ENCODE measurements at regions not wholly inside any gene's neighbourhood (a gene's known extent, or its start where the extent isn't known, plus 50 kb on each side); places are given as distances from the start of the nearest gene placed in this dataset.

- H3K36me3 Mint-ChIP-seq (ENCODE audit: insufficient read depth), result no peaks in the 10 kb centered on the region
- DNase-seq (no peak), ATAC-seq (replicated peaks) (peak; percentile 26)
- no peaks in the 10 kb centered on the region for H3K9me3 Mint-ChIP-seq
- no peaks in the 10 kb centered on the region for H3K27me3 Mint-ChIP-seq
- no peak overlapping the region for H3K27ac Mint-ChIP-seq
- H3K4me3 Mint-ChIP-seq, result no peak overlapping the region
- no peaks in the 10 kb centered on the region for H3K4me1 Mint-ChIP-seq (ENCODE audit: low read depth in 2 of 2)
These were observed 153.9 kb downstream of the KDR start for GRCh38 chr4:54971474-54971950.

GRCh38 chr4:54967289-54967688 is 158.1 kb downstream of the KDR start:
- Mint-ChIP-seq H3K27me3 (no peaks in the 10 kb centered on the region), H3K36me3 (ENCODE audit: insufficient read depth) (no peaks in the 10 kb centered on the region), H3K9me3 (no peaks in the 10 kb centered on the region), H3K27ac (no peak overlapping the region), H3K4me3 (no peak overlapping the region), H3K4me1 (ENCODE audit: low read depth in 2 of 2) (no peaks in the 10 kb centered on the region)
- DNase-seq, result no peak
- no peak for ATAC-seq (replicated peaks)

- Mint-ChIP-seq H3K4me3 (no peak overlapping the region), H3K4me1 (ENCODE audit: low read depth in 2 of 2) (peaks cover 0 to 12% of the 10 kb centered on the region in 2 donors), H3K27ac (no peak overlapping the region), H3K36me3 (ENCODE audit: insufficient read depth) (no peaks in the 10 kb centered on the region), H3K27me3 (no peaks in the 10 kb centered on the region), H3K9me3 (no peaks in the 10 kb centered on the region)
- ATAC-seq (replicated peaks) (peak; percentile 40), DNase-seq (no peak)
These were observed 163.9 kb downstream of the KDR start for GRCh38 chr4:54961357-54961975.

GRCh38 chr4:54959651-54960116 is 165.7 kb downstream of the KDR start:
- ATAC-seq (replicated peaks) (no peak), DNase-seq (no peak)
- peaks cover 0 to 12% of the 10 kb centered on the region in 2 donors for H3K4me1 Mint-ChIP-seq (ENCODE audit: low read depth in 2 of 2)
- H3K4me3 Mint-ChIP-seq, result no peak overlapping the region
- no peaks in the 10 kb centered on the region for H3K9me3 Mint-ChIP-seq
- no peaks in the 10 kb centered on the region for H3K27me3 Mint-ChIP-seq
- no peak overlapping the region for H3K27ac Mint-ChIP-seq
- H3K36me3 Mint-ChIP-seq (ENCODE audit: insufficient read depth), result no peaks in the 10 kb centered on the region

- H3K9me3 Mint-ChIP-seq, result peaks cover 0 to 2% of the 10 kb centered on the region in 2 donors
- no peak overlapping the region for H3K27ac Mint-ChIP-seq
- no peak for ATAC-seq (replicated peaks)
- no peak overlapping the region for H3K4me3 Mint-ChIP-seq
- no peaks in the 10 kb centered on the region for H3K27me3 Mint-ChIP-seq
- H3K36me3 Mint-ChIP-seq (ENCODE audit: insufficient read depth), result no peaks in the 10 kb centered on the region
- no peak for DNase-seq
- peaks cover 0 to 12% of the 10 kb centered on the region in 2 donors for H3K4me1 Mint-ChIP-seq (ENCODE audit: low read depth in 2 of 2)
These were observed 166.3 kb downstream of the KDR start for GRCh38 chr4:54959131-54959530.

GRCh38 chr4:54958236-54958635 is 167.2 kb downstream of the KDR start:
- H3K36me3 Mint-ChIP-seq (ENCODE audit: insufficient read depth), result no peaks in the 10 kb centered on the region
- no peaks in the 10 kb centered on the region for H3K27me3 Mint-ChIP-seq
- H3K27ac Mint-ChIP-seq, result peak overlapping the region in 1 of 2 donors; percentile 4
- H3K9me3 Mint-ChIP-seq, result peaks cover 0 to 2% of the 10 kb centered on the region in 2 donors
- ATAC-seq (replicated peaks), result peak; percentile 87
- H3K4me1 Mint-ChIP-seq (ENCODE audit: low read depth in 2 of 2), result peaks cover 0 to 12% of the 10 kb centered on the region in 2 donors
- peak overlapping the region in 1 of 2 donors; percentile 31 for H3K4me3 Mint-ChIP-seq
- peak in 2 of 3 experiments; percentile 3 to 6 for DNase-seq

- Mint-ChIP-seq H3K36me3 (ENCODE audit: insufficient read depth) (no peaks in the 10 kb centered on the region), H3K4me3 (no peak overlapping the region), H3K27me3 (no peaks in the 10 kb centered on the region), H3K27ac (no peak overlapping the region), H3K9me3 (peaks cover 0 to 5% of the 10 kb centered on the region in 2 donors), H3K4me1 (ENCODE audit: low read depth in 2 of 2) (peaks cover 0 to 6% of the 10 kb centered on the region in 2 donors)
- DNase-seq (no peak), ATAC-seq (replicated peaks) (no peak)
These were observed 170.6 kb downstream of the KDR start for GRCh38 chr4:54954656-54955388.

GRCh38 chr4:54946741-54947140 is 178.7 kb downstream of the KDR start:
- ATAC-seq (replicated peaks) (no peak), DNase-seq (no peak)
- Mint-ChIP-seq H3K9me3 (peaks cover 0 to 4% of the 10 kb centered on the region in 2 donors), H3K4me1 (ENCODE audit: low read depth in 2 of 2) (peaks cover 4 to 9% of the 10 kb centered on the region in 2 donors), H3K36me3 (ENCODE audit: insufficient read depth) (no peaks in the 10 kb centered on the region), H3K4me3 (no peak overlapping the region), H3K27me3 (no peaks in the 10 kb centered on the region), H3K27ac (no peak overlapping the region)

- Mint-ChIP-seq H3K36me3 (ENCODE audit: insufficient read depth) (no peaks in the 10 kb centered on the region), H3K4me3 (no peak overlapping the region), H3K27ac (peak overlapping the region in 1 of 2 donors; percentile 3), H3K4me1 (ENCODE audit: low read depth in 2 of 2) (peaks cover 8 to 13% of the 10 kb centered on the region in 2 donors), H3K9me3 (peaks cover 0 to 2% of the 10 kb centered on the region in 2 donors), H3K27me3 (no peaks in the 10 kb centered on the region)
- DNase-seq (no peak), ATAC-seq (replicated peaks) (no peak)
These were observed 179.6 kb downstream of the KDR start for GRCh38 chr4:54945838-54946237.

- Mint-ChIP-seq H3K4me1 (ENCODE audit: low read depth in 2 of 2) (peaks cover 8 to 13% of the 10 kb centered on the region in 2 donors), H3K27ac (peak overlapping the region in 1 of 2 donors; percentile 87), H3K9me3 (peaks cover 0 to 4% of the 10 kb centered on the region in 2 donors), H3K4me3 (peak overlapping the region in 1 of 2 donors; percentile 38), H3K36me3 (ENCODE audit: insufficient read depth) (no peaks in the 10 kb centered on the region), H3K27me3 (no peaks in the 10 kb centered on the region)
- DNase-seq (peak in 2 of 3 experiments; percentile 16 to 25), ATAC-seq (replicated peaks) (peak; percentile 91)
These were observed 182.7 kb downstream of the KDR start for GRCh38 chr4:54942721-54943120.

- H3K4me1 Mint-ChIP-seq (ENCODE audit: low read depth in 2 of 2), result peaks cover 8 to 13% of the 10 kb centered on the region in 2 donors
- ATAC-seq (replicated peaks), result peak; percentile 82
- H3K27me3 Mint-ChIP-seq, result no peaks in the 10 kb centered on the region
- peaks cover 0 to 4% of the 10 kb centered on the region in 2 donors for H3K9me3 Mint-ChIP-seq
- peak overlapping the region; percentile 38 to 58 for H3K4me3 Mint-ChIP-seq
- H3K27ac Mint-ChIP-seq, result peak overlapping the region in 1 of 2 donors; percentile 87
- peak; percentile 1 to 33 (median 29) for DNase-seq
- no peaks in the 10 kb centered on the region for H3K36me3 Mint-ChIP-seq (ENCODE audit: insufficient read depth)
These were observed 183.3 kb downstream of the KDR start for GRCh38 chr4:54941994-54942552.

GRCh38 chr4:54940996-54941865 is 184.2 kb downstream of the KDR start:
- no peaks in the 10 kb centered on the region for H3K36me3 Mint-ChIP-seq (ENCODE audit: insufficient read depth)
- peaks cover 0 to 4% of the 10 kb centered on the region in 2 donors for H3K9me3 Mint-ChIP-seq
- DNase-seq, result no peak
- H3K27ac Mint-ChIP-seq, result peak overlapping the region in 1 of 2 donors; percentile 87
- ATAC-seq (replicated peaks), result no peak
- H3K27me3 Mint-ChIP-seq, result no peaks in the 10 kb centered on the region
- peaks cover 8 to 13% of the 10 kb centered on the region in 2 donors for H3K4me1 Mint-ChIP-seq (ENCODE audit: low read depth in 2 of 2)
- H3K4me3 Mint-ChIP-seq, result peak overlapping the region; percentile 38 to 58

- H3K4me3 Mint-ChIP-seq, result no peak overlapping the region
- H3K4me1 Mint-ChIP-seq (ENCODE audit: low read depth in 2 of 2), result peaks cover 7 to 8% of the 10 kb centered on the region in 2 donors
- H3K36me3 Mint-ChIP-seq (ENCODE audit: insufficient read depth), result no peaks in the 10 kb centered on the region
- DNase-seq, result no peak
- no peak for ATAC-seq (replicated peaks)
- H3K27me3 Mint-ChIP-seq, result no peaks in the 10 kb centered on the region
- H3K9me3 Mint-ChIP-seq, result peaks cover 0 to 2% of the 10 kb centered on the region in 2 donors
- H3K27ac Mint-ChIP-seq, result no peak overlapping the region
These were observed 187.9 kb downstream of the KDR start for GRCh38 chr4:54937501-54937900.
